ENCODE measurements at regions not wholly inside any gene's neighbourhood (a gene's known extent, or its start where the extent isn't known, plus 50 kb on each side); places are given as distances from the start of the nearest gene placed in this dataset.

DNA sequence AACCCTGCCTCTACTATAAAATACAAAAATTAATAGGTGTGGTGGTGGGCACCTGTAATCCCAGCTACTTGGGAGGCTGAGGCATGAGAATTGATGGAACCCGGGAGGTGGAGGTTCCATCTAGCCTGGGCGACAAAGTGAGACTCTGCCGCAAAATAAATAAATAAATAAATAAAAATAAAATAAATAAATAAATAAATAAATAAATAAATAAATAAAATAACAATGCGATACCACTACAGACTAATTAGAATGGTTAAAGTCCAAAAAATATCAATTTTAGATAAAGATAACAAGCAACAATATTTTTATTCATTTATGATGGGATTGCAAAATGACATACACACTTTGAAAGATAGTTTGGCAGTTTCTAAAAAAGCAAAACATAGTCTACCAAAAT is 1131.5 kb downstream of the SI start:
- TF ChIP-seq, protein P1, sequence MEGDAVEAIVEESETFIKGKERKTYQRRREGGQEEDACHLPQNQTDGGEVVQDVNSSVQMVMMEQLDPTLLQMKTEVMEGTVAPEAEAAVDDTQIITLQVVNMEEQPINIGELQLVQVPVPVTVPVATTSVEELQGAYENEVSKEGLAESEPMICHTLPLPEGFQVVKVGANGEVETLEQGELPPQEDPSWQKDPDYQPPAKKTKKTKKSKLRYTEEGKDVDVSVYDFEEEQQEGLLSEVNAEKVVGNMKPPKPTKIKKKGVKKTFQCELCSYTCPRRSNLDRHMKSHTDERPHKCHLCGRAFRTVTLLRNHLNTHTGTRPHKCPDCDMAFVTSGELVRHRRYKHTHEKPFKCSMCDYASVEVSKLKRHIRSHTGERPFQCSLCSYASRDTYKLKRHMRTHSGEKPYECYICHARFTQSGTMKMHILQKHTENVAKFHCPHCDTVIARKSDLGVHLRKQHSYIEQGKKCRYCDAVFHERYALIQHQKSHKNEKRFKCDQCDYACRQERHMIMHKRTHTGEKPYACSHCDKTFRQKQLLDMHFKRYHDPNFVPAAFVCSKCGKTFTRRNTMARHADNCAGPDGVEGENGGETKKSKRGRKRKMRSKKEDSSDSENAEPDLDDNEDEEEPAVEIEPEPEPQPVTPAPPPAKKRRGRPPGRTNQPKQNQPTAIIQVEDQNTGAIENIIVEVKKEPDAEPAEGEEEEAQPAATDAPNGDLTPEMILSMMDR (IDR thresholded peaks at IDR 0.05; ENCODE audit: borderline replicate concordance) = no peak

DNA sequence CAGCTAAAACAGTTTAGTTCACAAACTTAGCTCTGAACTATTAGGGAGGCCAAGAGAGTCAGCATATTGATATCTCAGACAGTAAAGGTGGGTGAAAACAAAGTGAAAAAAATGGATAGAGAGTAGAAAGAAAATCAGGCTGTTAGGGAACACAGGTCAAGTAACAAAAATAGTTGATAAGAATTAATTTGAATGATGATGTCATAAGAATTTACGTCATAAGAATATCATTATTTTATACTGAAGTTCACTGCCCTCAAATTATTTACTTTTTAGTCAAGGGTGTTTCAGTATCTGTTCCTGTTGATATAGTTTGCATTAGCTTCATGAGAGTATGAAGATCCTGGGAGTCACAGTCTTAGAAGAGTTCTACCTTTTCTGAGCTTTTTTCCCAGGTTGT is 1134.6 kb downstream of the SI start:
- Histone ChIP-seq H3K27me3 (ENCODE audit: low read depth) (no peaks in the 10 kb centered on the region), H3K4me1 (no peaks in the 10 kb centered on the region), H3K9me3 (replicated peaks) (peaks cover 22% of the 10 kb centered on the region), H3K36me3 (no peaks in the 10 kb centered on the region), H3K4me3 (no peak overlapping the region), H3K27ac (replicated peaks) (no peak overlapping the region)
- DNase-seq = no peak
- TF ChIP-seq, protein P1 (IDR thresholded peaks at IDR 0.05; ENCODE audit: borderline replicate concordance) = no peak
- intact Hi-C loops (cut with micrococcal nuclease) = no loop called here

More for the DNA sequence above, 1131.5 kb downstream of the SI start:
- no peak overlapping the region for H3K4me3 ChIP-seq
- no peak overlapping the region for H3K27ac ChIP-seq (replicated peaks)
- no peak for DNase-seq
- H3K9me3 ChIP-seq (replicated peaks) = peaks cover 19% of the 10 kb centered on the region
- no peaks in the 10 kb centered on the region for H3K27me3 ChIP-seq (ENCODE audit: low read depth)
- H3K36me3 ChIP-seq = no peaks in the 10 kb centered on the region
- intact Hi-C loops (cut with micrococcal nuclease) = no loop called here
- H3K4me1 ChIP-seq = no peaks in the 10 kb centered on the region

- H3K4me3 ChIP-seq = no peak overlapping the region
- no peaks in the 10 kb centered on the region for H3K36me3 ChIP-seq
- no peak overlapping the region for H3K27ac ChIP-seq (replicated peaks)
- intact Hi-C loops (cut with micrococcal nuclease) = no loop called here
- TF ChIP-seq, protein P1 (IDR thresholded peaks at IDR 0.05; ENCODE audit: borderline replicate concordance) = no peak
- DNase-seq = no peak
- no peaks in the 10 kb centered on the region for H3K27me3 ChIP-seq (ENCODE audit: low read depth)
- peaks cover 18% of the 10 kb centered on the region for H3K9me3 ChIP-seq (replicated peaks)
- no peaks in the 10 kb centered on the region for H3K4me1 ChIP-seq
These were observed 1138.4 kb downstream of the SI start for GRCh38 chr3:163939926-163940325.

DNA sequence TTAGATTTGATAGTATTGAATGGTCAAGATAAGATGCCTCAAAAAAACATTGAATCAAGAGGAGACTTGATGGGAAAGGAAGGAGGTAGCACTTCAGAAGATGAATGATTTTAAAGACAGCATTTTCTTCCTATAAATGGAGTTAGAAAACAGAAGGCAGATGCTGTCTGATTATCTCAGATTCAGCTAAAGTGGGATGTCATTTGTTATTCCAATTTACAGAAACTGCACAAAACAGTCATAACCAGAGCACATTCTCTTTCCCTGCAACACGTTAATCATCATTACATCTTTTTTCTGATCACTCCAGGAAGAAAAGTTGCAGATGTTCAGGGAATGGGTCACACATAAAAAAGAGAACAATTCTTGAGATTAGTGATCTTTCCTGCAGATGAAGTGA is 1141.8 kb downstream of the SI start:
- Histone ChIP-seq H3K4me1 (no peaks in the 10 kb centered on the region), H3K27me3 (ENCODE audit: low read depth) (no peaks in the 10 kb centered on the region), H3K9me3 (replicated peaks) (peaks cover under 1% of the 10 kb centered on the region), H3K27ac (replicated peaks) (no peak overlapping the region), H3K4me3 (no peak overlapping the region), H3K36me3 (no peaks in the 10 kb centered on the region)
- DNase-seq = no peak
- intact Hi-C loops (cut with micrococcal nuclease) = no loop called here
- TF ChIP-seq, protein P1 (IDR thresholded peaks at IDR 0.05; ENCODE audit: borderline replicate concordance) = no peak

DNA sequence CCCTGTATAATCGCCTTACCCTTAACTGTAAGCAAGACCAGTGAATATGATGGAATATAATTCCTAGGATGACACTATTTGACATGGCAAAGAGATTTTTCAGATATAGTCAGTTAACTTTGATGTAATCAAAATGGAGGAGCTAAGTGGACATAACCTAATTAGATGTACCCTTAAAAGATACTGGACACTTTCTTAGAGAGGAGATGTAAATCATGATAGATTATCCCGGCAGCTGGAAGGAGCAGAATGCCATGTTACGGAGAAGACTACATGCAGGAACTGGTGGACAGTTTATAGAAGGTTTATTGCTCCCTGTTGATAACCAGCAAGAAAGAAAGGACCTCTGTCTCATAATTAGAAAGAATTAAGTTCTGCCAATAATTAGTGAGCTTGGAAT is 1142.9 kb downstream of the SI start:
- no peak for DNase-seq
- H3K9me3 ChIP-seq (replicated peaks) = no peaks in the 10 kb centered on the region
- no peak overlapping the region for H3K4me3 ChIP-seq
- TF ChIP-seq, protein P1 (IDR thresholded peaks at IDR 0.05; ENCODE audit: borderline replicate concordance) = no peak
- intact Hi-C loops (cut with micrococcal nuclease) = no loop called here
- H3K27me3 ChIP-seq (ENCODE audit: low read depth) = no peaks in the 10 kb centered on the region
- H3K36me3 ChIP-seq = no peaks in the 10 kb centered on the region
- H3K4me1 ChIP-seq = no peaks in the 10 kb centered on the region
- H3K27ac ChIP-seq (replicated peaks) = no peak overlapping the region
